HepG2 (cell line): ENCODE measurements at regions not wholly inside any gene's neighbourhood (a gene's known extent, or its start where the extent isn't known, plus 50 kb on each side); places are given as distances from the start of the nearest gene placed in this dataset.

ENCODE experiments used
- BORCS8-MEF2B ChIP-seq: sonication (generic); formaldehyde crosslinking; IDR thresholded peaks from 2 replicates; pipeline ENCODE4 v1.8.0; 2022; ENCODE audit warnings: mild to moderate bottlenecking, missing genetic modification reagents
- CEBPZ ChIP-seq: IDR thresholded peaks from 2 replicates; pipeline ENCODE4 v1.6.1; 2012; ENCODE audit warnings: low read length, improper control_type of control experiment
- HOXA7 ChIP-seq: sonication (generic); formaldehyde crosslinking; IDR thresholded peaks from 2 replicates; pipeline ENCODE4 v1.8.1; 2022; ENCODE audit warnings: mild to moderate bottlenecking, missing genetic modification reagents, moderate library complexity
- IRX3 ChIP-seq: sonication (generic); formaldehyde crosslinking; IDR thresholded peaks from 2 replicates; pipeline ENCODE4 v1.8.1; 2023; ENCODE audit warnings: mild to moderate bottlenecking, low read depth, missing genetic modification reagents, borderline replicate concordance
- KLF11 ChIP-seq: IDR thresholded peaks from 2 replicates; pipeline ENCODE4 v1.6.1; 2016; ENCODE audit warnings: missing compliant biosample characterization
- MEIS2 ChIP-seq: sonication (generic); formaldehyde crosslinking; IDR thresholded peaks from 2 replicates; pipeline ENCODE4 v1.9.0; 2021; ENCODE audit warnings: mild to moderate bottlenecking, missing genetic modification reagents
- MIXL1 ChIP-seq: IDR thresholded peaks from 2 replicates; pipeline ENCODE4 v1.6.1; 2016
- MYNN ChIP-seq: sonication (generic); formaldehyde crosslinking; IDR thresholded peaks from 2 replicates; pipeline ENCODE4 v1.4.0; 2020; ENCODE audit warnings: mild to moderate bottlenecking, low read depth, missing genetic modification reagents
- NR2F6 ChIP-seq, 2 experiments: IDR thresholded peaks; 2 replicates each; pipeline ENCODE4 v1.6.1; 2016; ENCODE audit warnings: antibody characterized with exemption in 1 of 2, mild to moderate bottlenecking in 1 of 2
- PAF1 ChIP-seq: IDR thresholded peaks from 2 replicates; pipeline ENCODE4 v1.6.1; 2016; ENCODE audit warnings: missing genetic modification reagents, missing compliant biosample characterization
- SATB2 ChIP-seq: sonication (generic); formaldehyde crosslinking; IDR thresholded peaks from 2 replicates; pipeline ENCODE4 v1.5.0; 2020; ENCODE audit warnings: missing genetic modification reagents
- SCMH1 ChIP-seq: sonication (generic); formaldehyde crosslinking; IDR thresholded peaks from 2 replicates; pipeline ENCODE4 v1.9.0; 2021; ENCODE audit warnings: missing genetic modification reagents, mild to moderate bottlenecking, borderline replicate concordance
- SMAD1 ChIP-seq: sonication (generic); formaldehyde crosslinking; IDR thresholded peaks from 2 replicates; pipeline ENCODE4 v1.4.0; 2020; ENCODE audit warnings: missing genetic modification reagents, low read depth, mild to moderate bottlenecking, borderline replicate concordance
- SP5 ChIP-seq: IDR thresholded peaks from 2 replicates; pipeline ENCODE4 v1.6.1; 2016; ENCODE audit warnings: low read depth, borderline replicate concordance
- STAG1 ChIP-seq: sonication (generic); formaldehyde crosslinking; IDR thresholded peaks from 2 replicates; pipeline ENCODE4 v1.4.0; 2020; ENCODE audit warnings: missing genetic modification reagents
- TOE1 ChIP-seq: sonication (generic); formaldehyde crosslinking; IDR thresholded peaks from 2 replicates; pipeline ENCODE4 v1.4.0; 2020; ENCODE audit warnings: mild to moderate bottlenecking, missing genetic modification reagents
- ZBTB44 ChIP-seq: sonication (generic); formaldehyde crosslinking; IDR thresholded peaks from 2 replicates; pipeline ENCODE4 v1.4.0; 2020; ENCODE audit warnings: missing genetic modification reagents
- ZKSCAN1 ChIP-seq: fragments of 150-350 bp; IDR thresholded peaks from 2 replicates; pipeline ENCODE4 v1.6.1; 2014; ENCODE audit warnings: low read length
- ZNF20 ChIP-seq: sonication (generic); formaldehyde crosslinking; IDR thresholded peaks from 2 replicates; pipeline ENCODE4 v1.4.0; 2020; ENCODE audit warnings: mild to moderate bottlenecking, moderate library complexity, missing genetic modification reagents
- ZNF331 ChIP-seq: sonication (generic); formaldehyde crosslinking; IDR thresholded peaks from 2 replicates; pipeline ENCODE4 v1.4.0; 2020; ENCODE audit warnings: missing genetic modification reagents
- ZNF34 ChIP-seq: sonication (generic); formaldehyde crosslinking; IDR thresholded peaks from 2 replicates; pipeline ENCODE4 v1.4.0; 2020; ENCODE audit warnings: mild to moderate bottlenecking, missing genetic modification reagents, borderline replicate concordance
- ZNF543 ChIP-seq: sonication (generic); formaldehyde crosslinking; IDR thresholded peaks from 2 replicates; pipeline ENCODE4 v1.4.0; 2020; ENCODE audit warnings: mild to moderate bottlenecking, missing genetic modification reagents
- ZNF563 ChIP-seq: sonication (generic); formaldehyde crosslinking; IDR thresholded peaks from 2 replicates; pipeline ENCODE4 v1.8.0; 2022; ENCODE audit warnings: mild to moderate bottlenecking, moderate library complexity, missing genetic modification reagents
- ZNF672 ChIP-seq: sonication (generic); formaldehyde crosslinking; IDR thresholded peaks from 2 replicates; pipeline ENCODE4 v1.8.1; 2022; ENCODE audit warnings: missing genetic modification reagents
- TF ChIP-seq, protein P1 (sequence below): fragments of 450-650 bp; IDR thresholded peaks from 2 replicates; pipeline ENCODE4 v1.6.1; 2017; ENCODE audit warnings: mild to moderate bottlenecking

DNA sequence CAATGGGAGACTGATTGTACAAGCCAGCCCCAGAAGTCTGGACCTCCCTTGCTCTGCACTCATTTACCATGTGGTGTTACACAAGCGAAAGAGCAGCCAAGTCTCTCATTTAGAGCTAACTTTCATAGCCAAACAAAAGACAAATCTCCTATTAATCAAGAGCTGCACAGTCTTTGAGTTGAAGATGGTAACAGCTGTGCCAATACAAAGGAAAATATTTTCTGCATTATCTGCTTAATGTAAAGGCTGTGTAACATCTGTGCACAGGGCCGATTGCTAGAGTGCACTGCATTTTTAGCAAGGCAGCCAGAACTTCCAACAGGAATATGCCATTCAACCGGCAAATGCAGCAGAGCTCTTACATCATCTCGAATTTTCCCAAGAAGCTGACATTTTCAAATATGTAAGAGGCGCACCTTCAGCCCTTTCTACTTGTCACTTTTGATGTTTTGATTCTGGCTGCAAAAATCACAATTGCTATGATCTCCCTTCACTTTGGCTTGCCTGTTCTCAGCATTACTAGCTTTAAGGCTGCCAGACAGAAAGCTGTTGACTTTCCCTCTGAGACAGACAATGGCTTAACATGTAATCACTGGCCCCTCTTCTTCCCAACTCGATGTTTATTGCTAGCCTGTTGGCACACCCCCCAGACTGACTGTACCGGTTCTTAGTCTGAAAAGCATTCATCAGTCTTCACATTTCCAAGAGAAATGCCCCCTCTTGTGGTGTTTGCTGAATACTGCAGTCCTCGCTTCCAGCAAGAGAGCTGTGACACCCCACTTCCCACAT, 96.9 kb upstream of the TANK start (continued):
- TF ChIP-seq ZBTB44 (CRISPR knock-in tag) (no peak), MEIS2 (CRISPR knock-in tag) (peak; percentile 39; the same call in 1 of the 2 replicates), SATB2 (no peak), MYNN (CRISPR knock-in tag) (no peak), SCMH1 (CRISPR knock-in tag) (no peak), CEBPZ (no peak), ZKSCAN1 (no peak), KLF11 (CRISPR knock-in tag) (no peak), HOXA7 (CRISPR knock-in tag) (no peak), ZNF543 (CRISPR knock-in tag) (no peak), SP5 (no peak), MIXL1 (no peak), ZNF34 (CRISPR knock-in tag) (0 out of 2 replicates have a peak, but pooled peaks have one; percentile 44), NR2F6 (IDR thresholded peaks at IDR 0.05) (no peak), NR2F6 (CRISPR knock-in tag; IDR thresholded peaks at IDR 0.05) (peak; percentile 21; the same call in 1 of the 2 replicates), ZNF563 (CRISPR knock-in tag) (no peak), SMAD1 (no peak), STAG1 (CRISPR knock-in tag) (peak; percentile 82), ZNF20 (CRISPR knock-in tag) (no peak), BORCS8-MEF2B (CRISPR knock-in tag) (no peak), ZNF331 (CRISPR knock-in tag) (peak; percentile 44; the same call in 1 of the 2 replicates), TOE1 (CRISPR knock-in tag) (0 out of 2 replicates have a peak, but pooled peaks have one; percentile 53), ZNF672 (CRISPR knock-in tag) (no peak), PAF1 (CRISPR knock-in tag) (no peak), IRX3 (CRISPR knock-in tag) (no peak)
- TF ChIP-seq, protein P1, sequence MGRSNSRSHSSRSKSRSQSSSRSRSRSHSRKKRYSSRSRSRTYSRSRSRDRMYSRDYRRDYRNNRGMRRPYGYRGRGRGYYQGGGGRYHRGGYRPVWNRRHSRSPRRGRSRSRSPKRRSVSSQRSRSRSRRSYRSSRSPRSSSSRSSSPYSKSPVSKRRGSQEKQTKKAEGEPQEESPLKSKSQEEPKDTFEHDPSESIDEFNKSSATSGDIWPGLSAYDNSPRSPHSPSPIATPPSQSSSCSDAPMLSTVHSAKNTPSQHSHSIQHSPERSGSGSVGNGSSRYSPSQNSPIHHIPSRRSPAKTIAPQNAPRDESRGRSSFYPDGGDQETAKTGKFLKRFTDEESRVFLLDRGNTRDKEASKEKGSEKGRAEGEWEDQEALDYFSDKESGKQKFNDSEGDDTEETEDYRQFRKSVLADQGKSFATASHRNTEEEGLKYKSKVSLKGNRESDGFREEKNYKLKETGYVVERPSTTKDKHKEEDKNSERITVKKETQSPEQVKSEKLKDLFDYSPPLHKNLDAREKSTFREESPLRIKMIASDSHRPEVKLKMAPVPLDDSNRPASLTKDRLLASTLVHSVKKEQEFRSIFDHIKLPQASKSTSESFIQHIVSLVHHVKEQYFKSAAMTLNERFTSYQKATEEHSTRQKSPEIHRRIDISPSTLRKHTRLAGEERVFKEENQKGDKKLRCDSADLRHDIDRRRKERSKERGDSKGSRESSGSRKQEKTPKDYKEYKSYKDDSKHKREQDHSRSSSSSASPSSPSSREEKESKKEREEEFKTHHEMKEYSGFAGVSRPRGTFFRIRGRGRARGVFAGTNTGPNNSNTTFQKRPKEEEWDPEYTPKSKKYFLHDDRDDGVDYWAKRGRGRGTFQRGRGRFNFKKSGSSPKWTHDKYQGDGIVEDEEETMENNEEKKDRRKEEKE = no peak
